ENCODE measurements at regions not wholly inside any gene's neighbourhood (a gene's known extent, or its start where the extent isn't known, plus 50 kb on each side); places are given as distances from the start of the nearest gene placed in this dataset.

GRCh38 chr1:191240925-191241324 lies 763.3 kb upstream of the BRINP3 start:
- H3K36me3 ChIP-seq: no peaks in the 10 kb centered on the region
- H3K9me3 ChIP-seq: no peaks in the 10 kb centered on the region
- H3K27me3 ChIP-seq: no peaks in the 10 kb centered on the region
- H3K4me3 ChIP-seq: no peak overlapping the region
- H3K4me1 ChIP-seq: no peaks in the 10 kb centered on the region
- DNase-seq (ENCODE audit: extremely low spot score in 2 of 2): no peak
- no peak overlapping the region for H3K27ac ChIP-seq
- TF ChIP-seq POLR2AphosphoS5 (IDR thresholded peaks at IDR 0.05; ENCODE audit: insufficient read depth in 1 of 2, low read depth in 1 of 2): no peak
- TF ChIP-seq CTCF (IDR thresholded peaks at IDR 0.05): no peak
- no peak for TF ChIP-seq POLR2A (IDR thresholded peaks at IDR 0.05)
- intact Hi-C loops (cut with DNase I): no loop called here

GRCh38 chr1:191255354-191256054 lies 777.8 kb upstream of the BRINP3 start:
- Histone ChIP-seq H3K36me3 (no peaks in the 10 kb centered on the region), H3K9me3 (no peaks in the 10 kb centered on the region), H3K27me3 (no peaks in the 10 kb centered on the region)

GRCh38 chr1:191256917-191257316 lies 779.3 kb upstream of the BRINP3 start:
- H3K36me3 ChIP-seq: no peaks in the 10 kb centered on the region
- H3K27me3 ChIP-seq: no peaks in the 10 kb centered on the region
- no peak for DNase-seq (ENCODE audit: extremely low spot score in 2 of 2)
- no peak overlapping the region for H3K4me3 ChIP-seq
- no peaks in the 10 kb centered on the region for H3K4me1 ChIP-seq
- no peaks in the 10 kb centered on the region for H3K9me3 ChIP-seq
- no peak overlapping the region for H3K27ac ChIP-seq
- TF ChIP-seq POLR2A (IDR thresholded peaks at IDR 0.05) (no peak), CTCF (IDR thresholded peaks at IDR 0.05) (no peak), POLR2AphosphoS5 (IDR thresholded peaks at IDR 0.05; ENCODE audit: insufficient read depth in 1 of 2, low read depth in 1 of 2) (no peak)
- intact Hi-C loops (cut with DNase I): no loop called here

More at GRCh38 chr1:191255354-191256054, 777.8 kb upstream of the BRINP3 start:
- no peak for DNase-seq (ENCODE audit: extremely low spot score in 2 of 2)
- no peaks in the 10 kb centered on the region for H3K4me1 ChIP-seq
- no peak for TF ChIP-seq POLR2A (IDR thresholded peaks at IDR 0.05)
- TF ChIP-seq POLR2AphosphoS5 (IDR thresholded peaks at IDR 0.05; ENCODE audit: insufficient read depth in 1 of 2, low read depth in 1 of 2): no peak
- no peak for TF ChIP-seq CTCF (IDR thresholded peaks at IDR 0.05)
- intact Hi-C loops (cut with DNase I): no loop called here
- H3K4me3 ChIP-seq: no peak overlapping the region
- H3K27ac ChIP-seq: no peak overlapping the region

GRCh38 chr1:191260056-191260455 lies 782.4 kb upstream of the BRINP3 start:
- H3K9me3 ChIP-seq: no peaks in the 10 kb centered on the region
- no peaks in the 10 kb centered on the region for H3K27me3 ChIP-seq
- H3K27ac ChIP-seq: no peak overlapping the region
- H3K36me3 ChIP-seq: no peaks in the 10 kb centered on the region
- H3K4me3 ChIP-seq: no peak overlapping the region
- intact Hi-C loops (cut with DNase I): no loop called here
- H3K4me1 ChIP-seq: no peaks in the 10 kb centered on the region
- no peak for TF ChIP-seq POLR2AphosphoS5 (IDR thresholded peaks at IDR 0.05; ENCODE audit: insufficient read depth in 1 of 2, low read depth in 1 of 2)
- DNase-seq (ENCODE audit: extremely low spot score in 2 of 2): no peak

GRCh38 chr1:191261111-191261510 lies 783.4 kb upstream of the BRINP3 start:
- DNase-seq (ENCODE audit: extremely low spot score in 2 of 2): no peak
- Histone ChIP-seq H3K36me3 (no peaks in the 10 kb centered on the region), H3K27me3 (no peaks in the 10 kb centered on the region), H3K4me3 (no peak overlapping the region), H3K4me1 (no peaks in the 10 kb centered on the region), H3K9me3 (no peaks in the 10 kb centered on the region), H3K27ac (no peak overlapping the region)
- intact Hi-C loops (cut with DNase I): no loop called here
- TF ChIP-seq POLR2A (IDR thresholded peaks at IDR 0.05) (no peak), CTCF (IDR thresholded peaks at IDR 0.05) (no peak), POLR2AphosphoS5 (IDR thresholded peaks at IDR 0.05; ENCODE audit: insufficient read depth in 1 of 2, low read depth in 1 of 2) (no peak)

All from vagina (tissue), 2 donors.